ENCODE measurements at regions not wholly inside any gene's neighbourhood (a gene's known extent, or its start where the extent isn't known, plus 50 kb on each side); places are given as distances from the start of the nearest gene placed in this dataset.
"Not testable (repeated sequence)": the region's sequence is repeated elsewhere in the genome, so short reads cannot be mapped to it uniquely, and the experiment has no call there.

DNA sequence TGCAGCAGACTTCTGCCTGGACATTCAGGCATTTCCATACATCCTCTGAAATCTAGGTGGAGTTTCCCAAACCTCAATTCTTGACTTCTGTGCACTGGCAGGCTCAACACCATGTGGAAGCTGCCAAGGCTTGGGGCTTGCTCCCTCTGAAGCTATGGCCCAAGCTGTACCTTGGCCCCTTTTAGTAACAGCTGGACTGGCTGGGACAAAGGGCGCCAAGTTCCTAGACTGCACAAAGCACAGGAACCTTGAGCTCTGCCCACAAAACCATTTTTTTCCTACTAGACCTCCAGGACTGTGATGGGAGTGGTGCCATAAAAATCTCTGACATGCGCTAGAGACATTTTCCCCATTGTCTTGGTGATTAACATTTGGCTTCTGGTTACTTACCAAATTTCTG, 127.1 kb upstream of the FUT9 start:
- intact Hi-C loops (cut with micrococcal nuclease); CTCF ChIA-PET; DNase-seq; H3K9me3 Mint-ChIP-seq; H3K4me1 Mint-ChIP-seq (ENCODE audit: low read depth); H3K27me3 Mint-ChIP-seq (ENCODE audit: low read depth); H3K36me3 Mint-ChIP-seq (ENCODE audit: low read depth); H3K27ac Mint-ChIP-seq; H3K4me3 Mint-ChIP-seq: not testable (repeated sequence)

DNA sequence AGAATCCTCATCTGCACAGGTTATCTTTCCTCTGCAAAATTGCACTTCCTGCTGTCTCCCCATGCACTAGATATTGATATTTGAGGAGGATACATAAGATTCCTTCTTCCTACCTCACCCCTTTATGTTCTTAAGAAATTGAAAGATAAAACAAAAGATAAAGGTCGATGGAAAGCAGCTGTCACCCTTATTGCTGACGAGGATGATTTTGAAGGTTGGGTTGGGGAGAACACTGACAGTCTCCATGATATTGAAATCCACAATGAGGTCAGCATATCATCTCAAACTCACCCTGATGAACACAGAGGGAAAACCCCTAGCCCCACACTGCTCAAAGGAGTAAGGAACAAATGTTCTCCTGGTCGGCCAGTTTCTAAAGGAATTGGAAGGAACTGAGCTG, 110.6 kb upstream of the FUT9 start:
- intact Hi-C loops (cut with micrococcal nuclease) = no loop called here
- no peaks in the 10 kb centered on the region for H3K36me3 Mint-ChIP-seq (ENCODE audit: low read depth)
- CTCF ChIA-PET = interaction anchor here (1.0 kb wide), 1 partner anchor 10 kb away, joined by 3 read pairs; no protein-coding TSS in a partner anchor

DNA sequence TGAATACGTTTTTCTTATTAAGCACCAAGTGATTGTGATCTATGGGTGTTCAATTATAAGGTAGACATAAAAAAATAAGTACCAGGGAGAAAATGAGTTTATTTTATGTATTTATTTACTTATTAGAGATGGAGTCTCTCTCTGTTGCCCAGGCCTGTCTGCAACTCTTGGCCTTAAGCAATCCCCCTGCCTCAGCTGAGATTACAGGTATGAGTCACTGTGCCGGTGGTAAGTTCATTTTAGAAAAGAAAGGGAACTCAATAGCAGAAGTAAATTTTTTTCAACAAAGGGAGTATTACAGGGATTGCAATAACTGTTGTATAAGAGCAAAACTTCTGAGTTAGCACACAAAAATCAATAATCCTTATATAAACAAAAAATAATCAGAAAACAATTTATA, 98.7 kb upstream of the FUT9 start:
- Mint-ChIP-seq H3K36me3 (ENCODE audit: low read depth) (no peaks in the 10 kb centered on the region), H3K4me3 (no peak overlapping the region), H3K9me3 (no peaks in the 10 kb centered on the region), H3K4me1 (ENCODE audit: low read depth) (no peaks in the 10 kb centered on the region), H3K27me3 (ENCODE audit: low read depth) (no peaks in the 10 kb centered on the region), H3K27ac (no peak overlapping the region)
- DNase-seq = no peak
- intact Hi-C loops (cut with micrococcal nuclease) = no loop called here
- CTCF ChIA-PET = interaction anchor here (0.8 kb wide), 1 partner anchor 11 kb away, joined by 3 read pairs; no protein-coding TSS in a partner anchor

More for the DNA sequence above, 110.6 kb upstream of the FUT9 start:
- DNase-seq = no peak
- Mint-ChIP-seq H3K27ac (no peak overlapping the region), H3K9me3 (peaks cover 2% of the 10 kb centered on the region), H3K4me3 (no peak overlapping the region), H3K4me1 (ENCODE audit: low read depth) (no peaks in the 10 kb centered on the region), H3K27me3 (ENCODE audit: low read depth) (no peaks in the 10 kb centered on the region)

GRCh38 chr6:95923518-95923917, 92.3 kb upstream of the FUT9 start:
- CTCF ChIA-PET = no interaction called here
- Mint-ChIP-seq H3K9me3 (no peaks in the 10 kb centered on the region), H3K36me3 (ENCODE audit: low read depth) (no peaks in the 10 kb centered on the region), H3K4me3 (no peak overlapping the region), H3K27me3 (ENCODE audit: low read depth) (no peaks in the 10 kb centered on the region), H3K27ac (no peak overlapping the region), H3K4me1 (ENCODE audit: low read depth) (no peaks in the 10 kb centered on the region)
- intact Hi-C loops (cut with micrococcal nuclease) = loop anchor here (2.0 to 5.0 kb wide), 2 partner anchors 493 to 721 kb away; no protein-coding TSS in a partner anchor
- peak; percentile 9 for DNase-seq

GRCh38 chr6:95935736-95936135, 80.0 kb upstream of the FUT9 start:
- Mint-ChIP-seq H3K4me3 (no peak overlapping the region), H3K27ac (no peak overlapping the region), H3K36me3 (ENCODE audit: low read depth) (no peaks in the 10 kb centered on the region), H3K9me3 (no peaks in the 10 kb centered on the region), H3K27me3 (ENCODE audit: low read depth) (no peaks in the 10 kb centered on the region), H3K4me1 (ENCODE audit: low read depth) (no peaks in the 10 kb centered on the region)
- intact Hi-C loops (cut with micrococcal nuclease) = no loop called here
- CTCF ChIA-PET = no interaction called here
- DNase-seq = no peak

DNA sequence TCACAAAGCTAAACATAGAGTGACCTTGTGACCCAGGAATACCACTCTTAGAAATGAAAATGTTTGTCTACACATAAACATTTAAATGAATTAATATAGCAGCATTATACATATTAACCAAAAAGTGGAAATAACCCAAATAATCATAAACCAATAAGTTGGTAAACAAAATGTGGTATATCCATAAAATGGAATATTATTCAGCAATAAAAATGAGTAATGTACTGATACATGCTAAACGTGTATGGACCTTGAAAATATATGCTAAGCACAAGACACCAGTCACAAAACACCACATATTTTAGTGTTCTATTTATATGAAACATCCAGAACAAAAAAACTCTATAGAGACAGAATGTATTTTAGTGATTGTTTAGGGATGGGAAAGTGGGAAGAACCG, 68.9 kb upstream of the FUT9 start:
- Mint-ChIP-seq H3K4me1 (ENCODE audit: low read depth) (no peaks in the 10 kb centered on the region), H3K27me3 (ENCODE audit: low read depth) (no peaks in the 10 kb centered on the region), H3K36me3 (ENCODE audit: low read depth) (no peaks in the 10 kb centered on the region), H3K4me3 (no peak overlapping the region), H3K9me3 (no peaks in the 10 kb centered on the region), H3K27ac (no peak overlapping the region)
- no peak for DNase-seq
- CTCF ChIA-PET = no interaction called here
- intact Hi-C loops (cut with micrococcal nuclease) = no loop called here

GRCh38 chr6:95948324-95948723, 67.5 kb upstream of the FUT9 start:
- Mint-ChIP-seq H3K9me3 (no peaks in the 10 kb centered on the region), H3K4me1 (ENCODE audit: low read depth) (no peaks in the 10 kb centered on the region), H3K36me3 (ENCODE audit: low read depth) (no peaks in the 10 kb centered on the region), H3K27me3 (ENCODE audit: low read depth) (no peaks in the 10 kb centered on the region), H3K27ac (no peak overlapping the region), H3K4me3 (no peak overlapping the region)
- no peak for DNase-seq
- CTCF ChIA-PET = no interaction called here
- intact Hi-C loops (cut with micrococcal nuclease) = no loop called here

DNA sequence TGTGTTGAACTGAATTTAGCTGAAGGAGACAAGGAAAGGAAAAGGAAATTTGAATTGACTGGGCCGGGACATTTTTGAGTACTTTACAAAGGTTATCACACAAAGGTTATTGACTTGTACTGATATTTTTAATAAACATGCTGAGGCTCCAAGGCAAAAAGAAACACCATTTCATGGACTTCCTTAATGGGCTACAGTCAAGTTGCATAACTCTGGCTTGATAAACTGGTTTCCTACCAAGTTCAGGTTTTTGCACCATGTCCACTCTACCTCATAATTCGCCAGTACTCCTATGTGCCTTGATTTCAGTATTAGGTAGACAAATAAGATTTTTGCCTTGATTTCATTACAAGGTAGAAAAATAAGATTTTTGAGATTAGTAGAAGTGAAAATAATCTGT, 65.8 kb upstream of the FUT9 start:
- Mint-ChIP-seq H3K9me3 (no peaks in the 10 kb centered on the region), H3K27me3 (ENCODE audit: low read depth) (no peaks in the 10 kb centered on the region), H3K4me1 (ENCODE audit: low read depth) (no peaks in the 10 kb centered on the region), H3K4me3 (no peak overlapping the region), H3K27ac (no peak overlapping the region), H3K36me3 (ENCODE audit: low read depth) (no peaks in the 10 kb centered on the region)
- intact Hi-C loops (cut with micrococcal nuclease) = no loop called here
- no peak for DNase-seq
- CTCF ChIA-PET = no interaction called here

DNA sequence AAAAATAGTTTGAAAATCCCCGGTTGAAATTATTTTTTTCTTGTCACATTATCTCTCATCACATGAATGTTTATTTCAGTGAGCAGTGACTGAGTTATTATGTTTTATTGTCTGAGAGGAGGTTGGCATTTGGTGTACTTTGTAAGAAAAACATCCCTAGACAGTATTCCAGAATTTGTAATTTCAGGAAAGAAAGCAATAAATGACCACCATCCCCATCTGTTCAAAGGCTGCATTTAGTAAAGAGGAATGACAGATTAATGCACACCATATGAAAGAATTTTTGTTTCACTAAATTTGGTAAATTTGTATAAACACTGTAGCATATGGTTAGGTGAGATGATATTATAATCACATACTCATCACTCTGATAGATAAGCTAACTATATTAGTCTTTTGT, 57.1 kb upstream of the FUT9 start:
- Mint-ChIP-seq H3K4me1 (ENCODE audit: low read depth) (no peaks in the 10 kb centered on the region), H3K36me3 (ENCODE audit: low read depth) (no peaks in the 10 kb centered on the region), H3K27ac (no peak overlapping the region), H3K4me3 (no peak overlapping the region), H3K27me3 (ENCODE audit: low read depth) (no peaks in the 10 kb centered on the region), H3K9me3 (no peaks in the 10 kb centered on the region)
- CTCF ChIA-PET = no interaction called here
- intact Hi-C loops (cut with micrococcal nuclease) = no loop called here
- no peak for DNase-seq

- Mint-ChIP-seq H3K27ac (no peak overlapping the region), H3K27me3 (ENCODE audit: low read depth) (no peaks in the 10 kb centered on the region)
- CTCF ChIA-PET = interaction anchor here (0.5 kb wide), 1 partner anchor 1151 kb away, joined by 3 read pairs; no protein-coding TSS in a partner anchor
These were observed 56.5 kb upstream of the FUT9 start for GRCh38 chr6:95959261-95959660.

More at GRCh38 chr6:95959261-95959660, 56.5 kb upstream of the FUT9 start:
- no peak for DNase-seq
- Mint-ChIP-seq H3K9me3 (no peaks in the 10 kb centered on the region), H3K4me3 (no peak overlapping the region), H3K36me3 (ENCODE audit: low read depth) (no peaks in the 10 kb centered on the region), H3K4me1 (ENCODE audit: low read depth) (no peaks in the 10 kb centered on the region)
- intact Hi-C loops (cut with micrococcal nuclease) = no loop called here

Measured in activated naive CD4-positive, alpha-beta T cell treated with anti-CD3 and anti-CD28 coated beads for 36 hours (primary cell).